ENCODE measurements at regions not wholly inside any gene's neighbourhood (a gene's known extent, or its start where the extent isn't known, plus 50 kb on each side); places are given as distances from the start of the nearest gene placed in this dataset.

DNA sequence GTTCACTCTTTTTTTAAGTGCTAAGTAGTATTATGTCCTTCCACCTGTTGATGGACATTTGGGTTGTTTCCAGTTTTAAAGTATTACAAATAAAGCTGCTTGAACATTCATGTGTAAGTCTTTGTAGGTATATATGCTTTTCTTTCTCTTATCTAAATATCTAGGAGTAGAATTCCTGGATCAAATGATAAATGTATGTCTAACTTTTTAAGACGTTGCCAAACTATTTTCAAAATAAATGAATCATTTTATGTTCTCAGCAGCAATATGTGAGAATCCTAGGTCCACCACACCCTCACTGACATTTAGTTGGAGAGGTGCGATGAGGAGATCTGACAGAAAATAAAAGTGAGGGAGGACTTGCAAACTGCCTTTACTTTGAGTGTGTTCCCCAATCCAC, 291.7 kb upstream of the UGT8 start:
- TF ChIP-seq CTCF (conservative IDR thresholded peaks at IDR 0.05): no peak
- TF ChIP-seq ZFX (IDR thresholded peaks at IDR 0.05): no peak
